A549 (cell line): ENCODE measurements at regions not wholly inside any gene's neighbourhood (a gene's known extent, or its start where the extent isn't known, plus 50 kb on each side); places are given as distances from the start of the nearest gene placed in this dataset.

Source experiments
- ATAC-seq, 2 experiments: fragments of 200-7000 bp in 1 of 2; fragments of >200 bp in 1 of 2; cut with Nextera tagmentation in 1 of 2; cut with Tn5 transposase in 1 of 2; 3 replicates each; pipeline versions ENCODE4 v1.8.0 to v1.9.1; 2018 to 2020; ENCODE audit warnings: mild to moderate bottlenecking in 1 of 2, moderate library complexity in 1 of 2
- CTCF ChIA-PET: fragments of 300-600 bp; sonication (Branson Sonifier 250); formaldehyde crosslinking; extraction: SDS; loops from one replicate; lab custom pipeline; 2021; ENCODE audit warnings: antibody characterized with exemption, inconsistent platforms; lab: Yijun Ruan, JAX
- POLR2A ChIA-PET: fragments of 350-600 bp; formaldehyde crosslinking; extraction: SDS; loops from one replicate; lab custom pipeline; 2021; ENCODE audit warnings: antibody characterized with exemption, inconsistent platforms; lab: Yijun Ruan, JAX
- DNase-seq, 2 experiments: peaks; one replicate each; pipeline versions ENCODE4 v3.0.0 to v3.0.0-alpha.2; 2011 to 2016; ENCODE audit warnings: low read depth in 1 of 2, low spot score in 1 of 2
- FAIRE-seq: peaks from 2 replicates; lab custom pipeline; 2011; peaks lifted over from hg19 to GRCh38; lab: Jason Lieb, UNC
- H3K27ac ChIP-seq, 2 experiments: fragments of >200 bp; sonication (Bioruptor Twin); formaldehyde crosslinking; 3 replicates each; pipeline ENCODE4 v1.5.1; 2016 to 2017
- H3K4me1 ChIP-seq: fragments of >200 bp; sonication (Bioruptor Twin); formaldehyde crosslinking; 3 replicates; pipeline ENCODE4 v1.6.1; 2016
- H3K4me2 ChIP-seq: fragments of >200 bp; sonication (Bioruptor Twin); formaldehyde crosslinking; 3 replicates; pipeline ENCODE4 v1.6.1; 2016
- H3K4me3 ChIP-seq: fragments of >200 bp; sonication (Bioruptor Twin); formaldehyde crosslinking; 3 replicates; pipeline ENCODE4 v1.5.1; 2016
- H3K9me3 ChIP-seq: fragments of >200 bp; sonication (Bioruptor Twin); formaldehyde crosslinking; 3 replicates; pipeline ENCODE4 v1.6.1; 2016
- CBX2 ChIP-seq: fragments of 200-600 bp; sonication (generic); IDR thresholded peaks from 2 replicates; pipeline ENCODE4 v1.6.1; 2016; ENCODE audit warnings: low read depth, mild to moderate bottlenecking, borderline replicate concordance
- EHMT2 ChIP-seq: fragments of 200-600 bp; sonication (generic); IDR thresholded peaks from 2 replicates; pipeline ENCODE4 v1.6.1; 2016; ENCODE audit warnings: antibody characterized with exemption, low read depth, mild to moderate bottlenecking, moderate library complexity
- FOSB ChIP-seq: fragments of 250-450 bp; sonication (Bioruptor Pico); IDR thresholded peaks from 2 replicates; pipeline ENCODE4 v1.5.0; 2020; ENCODE audit warnings: mild to moderate bottlenecking, moderate library complexity
- GATA3 ChIP-seq: IDR thresholded peaks from 2 replicates; pipeline ENCODE4 v1.6.1; 2012; ENCODE audit warnings: borderline replicate concordance
- HOXB13 ChIP-seq: fragments of 250-450 bp; sonication (Bioruptor Pico); IDR thresholded peaks from 2 replicates; pipeline ENCODE4 v1.5.0; 2020; ENCODE audit warnings: low read depth, mild to moderate bottlenecking, moderate library complexity
- KDM5A ChIP-seq: fragments of 200-600 bp; sonication (generic); IDR thresholded peaks from 2 replicates; pipeline ENCODE4 v1.6.1; 2016; ENCODE audit warnings: antibody characterized with exemption, mild to moderate bottlenecking
- MAFK ChIP-seq: fragments of 450-650 bp; IDR thresholded peaks from 2 replicates; pipeline ENCODE4 v1.6.1; 2014; ENCODE audit not compliant: partially characterized antibody
- RARB ChIP-seq: fragments of 250-450 bp; sonication (Bioruptor Pico); IDR thresholded peaks from 2 replicates; pipeline ENCODE4 v1.8.0; 2021; ENCODE audit warnings: mild to moderate bottlenecking, moderate library complexity
- RNF2 ChIP-seq: fragments of 200-600 bp; sonication (generic); IDR thresholded peaks from 2 replicates; pipeline ENCODE4 v1.6.1; 2016; ENCODE audit warnings: low read depth, mild to moderate bottlenecking, antibody characterized with exemption, moderate library complexity, borderline replicate concordance
- TP53 ChIP-seq: fragments of 250-450 bp; sonication (Bioruptor Pico); IDR thresholded peaks from 2 replicates; pipeline ENCODE4 v1.5.0; 2021; ENCODE audit warnings: mild to moderate bottlenecking, moderate library complexity
- ZC3H11A ChIP-seq: fragments of 450-650 bp; IDR thresholded peaks from 2 replicates; pipeline ENCODE4 v1.6.1; 2014; ENCODE audit warnings: antibody characterized with exemption, mild to moderate bottlenecking
- ZFP36 ChIP-seq: fragments of 450-650 bp; IDR thresholded peaks from 2 replicates; pipeline ENCODE4 v1.6.1; 2014; ENCODE audit warnings: borderline replicate concordance; ENCODE audit not compliant: partially characterized antibody
- ZNF302 ChIP-seq: fragments of 250-450 bp; sonication (Bioruptor Pico); IDR thresholded peaks from 2 replicates; pipeline ENCODE4 v1.9.0; 2021; ENCODE audit warnings: inconsistent platforms, mild to moderate bottlenecking, moderate library complexity
- WGBS: methylation state at CpG from one replicate; pipeline ENCODE4 v1.1.6; 2017; ENCODE audit errors: missing lambda C conversion rate; 5-methylcytosine and 5-hydroxymethylcytosine counted together
- TF ChIP-seq, protein P1 (sequence below): fragments of 150-350 bp; IDR thresholded peaks from 2 replicates; pipeline ENCODE4 v1.6.1; 2014; ENCODE audit warnings: low read depth, mild to moderate bottlenecking, low read length
- TF ChIP-seq, protein P2 (sequence below): fragments of 450-650 bp; IDR thresholded peaks from 2 replicates; pipeline ENCODE4 v1.6.1; 2014; ENCODE audit warnings: antibody characterized with exemption
- TF ChIP-seq, protein P3 (sequence below): fragments of 250-450 bp; sonication (Bioruptor Pico); IDR thresholded peaks from 2 replicates; pipeline ENCODE4 v1.5.0; 2020; ENCODE audit warnings: low read depth, mild to moderate bottlenecking, moderate library complexity
- TF ChIP-seq, protein P4 (sequence below): fragments of >200 bp; sonication (Bioruptor Twin); formaldehyde crosslinking; IDR thresholded peaks from 3 replicates; pipeline ENCODE4 v1.5.1; 2016

DNA sequence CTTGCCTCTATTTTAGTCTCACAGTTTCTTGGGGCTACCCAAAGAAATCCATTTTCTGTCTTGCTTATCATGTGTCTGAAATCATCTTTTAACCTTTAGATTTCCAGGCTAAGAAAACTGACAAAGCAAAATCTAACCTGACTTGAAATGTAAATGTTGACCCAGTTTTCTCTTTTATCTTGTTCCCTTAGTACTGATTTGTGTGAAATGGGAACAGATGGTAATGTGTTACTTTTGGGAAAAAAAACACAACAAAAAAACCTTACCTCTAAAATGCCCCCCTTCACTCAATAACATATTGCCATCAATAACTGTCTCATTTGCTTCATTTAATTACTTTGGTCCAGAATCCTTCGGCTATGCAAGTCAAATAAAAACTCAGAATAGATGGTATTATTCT lies 383.2 kb upstream of the DCN start:
- TF ChIP-seq, protein P1, sequence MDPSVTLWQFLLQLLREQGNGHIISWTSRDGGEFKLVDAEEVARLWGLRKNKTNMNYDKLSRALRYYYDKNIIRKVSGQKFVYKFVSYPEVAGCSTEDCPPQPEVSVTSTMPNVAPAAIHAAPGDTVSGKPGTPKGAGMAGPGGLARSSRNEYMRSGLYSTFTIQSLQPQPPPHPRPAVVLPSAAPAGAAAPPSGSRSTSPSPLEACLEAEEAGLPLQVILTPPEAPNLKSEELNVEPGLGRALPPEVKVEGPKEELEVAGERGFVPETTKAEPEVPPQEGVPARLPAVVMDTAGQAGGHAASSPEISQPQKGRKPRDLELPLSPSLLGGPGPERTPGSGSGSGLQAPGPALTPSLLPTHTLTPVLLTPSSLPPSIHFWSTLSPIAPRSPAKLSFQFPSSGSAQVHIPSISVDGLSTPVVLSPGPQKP, result no peak
- TF ChIP-seq ZC3H11A (no peak), KDM5A (no peak), FOSB (CRISPR knock-in tag) (no peak), ZFP36 (no peak), TP53 (CRISPR knock-in tag) (no peak), GATA3 (no peak), RARB (CRISPR knock-in tag) (no peak), CBX2 (no peak)
- TF ChIP-seq, protein P2, sequence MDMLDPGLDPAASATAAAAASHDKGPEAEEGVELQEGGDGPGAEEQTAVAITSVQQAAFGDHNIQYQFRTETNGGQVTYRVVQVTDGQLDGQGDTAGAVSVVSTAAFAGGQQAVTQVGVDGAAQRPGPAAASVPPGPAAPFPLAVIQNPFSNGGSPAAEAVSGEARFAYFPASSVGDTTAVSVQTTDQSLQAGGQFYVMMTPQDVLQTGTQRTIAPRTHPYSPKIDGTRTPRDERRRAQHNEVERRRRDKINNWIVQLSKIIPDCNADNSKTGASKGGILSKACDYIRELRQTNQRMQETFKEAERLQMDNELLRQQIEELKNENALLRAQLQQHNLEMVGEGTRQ, result no peak
- TF ChIP-seq, protein P3, sequence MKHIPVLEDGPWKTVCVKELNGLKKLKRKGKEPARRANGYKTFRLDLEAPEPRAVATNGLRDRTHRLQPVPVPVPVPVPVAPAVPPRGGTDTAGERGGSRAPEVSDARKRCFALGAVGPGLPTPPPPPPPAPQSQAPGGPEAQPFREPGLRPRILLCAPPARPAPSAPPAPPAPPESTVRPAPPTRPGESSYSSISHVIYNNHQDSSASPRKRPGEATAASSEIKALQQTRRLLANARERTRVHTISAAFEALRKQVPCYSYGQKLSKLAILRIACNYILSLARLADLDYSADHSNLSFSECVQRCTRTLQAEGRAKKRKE (CRISPR knock-in tag), result no peak
- WGBS, result 47% methylated on average over 1 of the region's 1 CpG
- ChIA-PET POLR2A (no interaction called here), CTCF (no interaction called here)
- Histone ChIP-seq H3K4me3 (no peak overlapping the region), H3K4me2 (no peak overlapping the region), H3K9me3 (no peaks in the 10 kb centered on the region), H3K27ac (no peak overlapping the region), H3K4me1 (no peaks in the 10 kb centered on the region)
- ATAC-seq, result no peak
- no peak for FAIRE-seq
- no peak for DNase-seq

DNA sequence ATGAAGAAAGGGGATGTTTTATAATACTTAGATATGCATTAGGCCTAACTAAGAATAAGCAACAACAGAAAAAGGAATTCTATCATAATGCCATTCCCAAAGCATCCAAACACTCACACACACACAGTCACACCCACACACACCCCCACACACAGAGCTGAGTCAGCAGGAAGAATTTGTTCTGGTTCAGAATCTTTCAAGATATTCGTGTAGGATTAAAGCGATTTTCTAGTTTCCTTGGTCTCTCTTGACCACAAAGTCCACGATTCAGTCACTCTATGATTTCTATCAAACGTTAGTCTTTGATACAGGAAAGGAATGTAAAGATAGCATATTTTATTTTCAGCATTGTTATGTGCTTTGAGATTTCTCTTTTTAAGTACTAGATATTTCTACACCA lies 382.6 kb upstream of the DCN start:
- ChIA-PET CTCF (no interaction called here), POLR2A (no interaction called here)
- no peaks in the 10 kb centered on the region for H3K9me3 ChIP-seq
- H3K27ac ChIP-seq, result no peak overlapping the region
- ATAC-seq (no peak), DNase-seq (no peak), FAIRE-seq (no peak)
- H3K4me2 ChIP-seq, result no peak overlapping the region
- 44% methylated on average over 4 of the region's 4 CpGs for WGBS
- H3K4me3 ChIP-seq, result no peak overlapping the region
- peak; percentile 78 for TF ChIP-seq MAFK
- TF ChIP-seq ZNF302, result no peak
- H3K4me1 ChIP-seq, result no peaks in the 10 kb centered on the region

DNA sequence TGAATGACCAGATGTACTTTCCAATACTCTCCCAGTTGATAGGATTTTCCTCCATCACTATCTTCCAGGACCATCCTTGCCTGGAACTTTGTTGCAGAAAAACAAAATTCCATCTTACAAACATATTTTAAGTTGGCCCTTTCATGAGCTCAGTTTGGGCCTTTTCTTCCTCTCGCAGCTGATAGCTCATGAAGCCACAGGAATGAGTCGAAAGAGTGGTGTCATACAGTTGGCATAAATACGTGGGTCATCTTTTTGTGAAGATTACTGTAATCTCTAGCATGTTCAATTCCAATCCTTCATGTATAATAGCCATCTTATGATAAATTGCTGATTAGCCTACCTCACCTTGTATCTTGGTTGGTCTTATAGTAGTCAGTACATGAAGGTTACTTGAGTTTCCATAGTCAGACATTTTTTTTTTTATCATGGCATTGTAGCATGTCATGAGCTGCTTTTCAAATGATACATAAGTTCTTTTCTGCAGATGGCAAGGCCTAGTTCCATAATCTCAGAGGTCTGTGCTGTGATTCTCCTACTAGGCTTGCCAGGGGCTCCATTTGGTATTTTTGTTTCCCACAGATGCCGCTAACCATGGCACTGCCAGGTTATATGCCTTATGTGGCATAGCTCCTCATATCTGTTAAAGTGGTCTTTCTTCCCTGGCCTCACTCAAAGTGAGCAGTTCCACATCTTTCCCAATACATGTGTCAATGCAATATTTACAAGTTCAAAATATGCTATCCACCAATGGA lies 380.6 kb upstream of the DCN start:
- POLR2A ChIA-PET, result interaction anchor here (1.2 kb wide), 1 partner anchor 583 kb away, joined by 3 read pairs; the partner anchor contains the start of gene BTG1
- ATAC-seq (no peak), FAIRE-seq (no peak), DNase-seq (no peak)
- H3K9me3 ChIP-seq, result no peaks in the 10 kb centered on the region; the same call in 2 of the 3 replicates
- H3K4me1 ChIP-seq, result no peaks in the 10 kb centered on the region
- TF ChIP-seq, protein P4, sequence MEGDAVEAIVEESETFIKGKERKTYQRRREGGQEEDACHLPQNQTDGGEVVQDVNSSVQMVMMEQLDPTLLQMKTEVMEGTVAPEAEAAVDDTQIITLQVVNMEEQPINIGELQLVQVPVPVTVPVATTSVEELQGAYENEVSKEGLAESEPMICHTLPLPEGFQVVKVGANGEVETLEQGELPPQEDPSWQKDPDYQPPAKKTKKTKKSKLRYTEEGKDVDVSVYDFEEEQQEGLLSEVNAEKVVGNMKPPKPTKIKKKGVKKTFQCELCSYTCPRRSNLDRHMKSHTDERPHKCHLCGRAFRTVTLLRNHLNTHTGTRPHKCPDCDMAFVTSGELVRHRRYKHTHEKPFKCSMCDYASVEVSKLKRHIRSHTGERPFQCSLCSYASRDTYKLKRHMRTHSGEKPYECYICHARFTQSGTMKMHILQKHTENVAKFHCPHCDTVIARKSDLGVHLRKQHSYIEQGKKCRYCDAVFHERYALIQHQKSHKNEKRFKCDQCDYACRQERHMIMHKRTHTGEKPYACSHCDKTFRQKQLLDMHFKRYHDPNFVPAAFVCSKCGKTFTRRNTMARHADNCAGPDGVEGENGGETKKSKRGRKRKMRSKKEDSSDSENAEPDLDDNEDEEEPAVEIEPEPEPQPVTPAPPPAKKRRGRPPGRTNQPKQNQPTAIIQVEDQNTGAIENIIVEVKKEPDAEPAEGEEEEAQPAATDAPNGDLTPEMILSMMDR, result no peak
- no peak for TF ChIP-seq EHMT2
- no peak for TF ChIP-seq HOXB13 (CRISPR knock-in tag)
- TF ChIP-seq RNF2, result no peak
- 72% methylated on average over 4 of the region's 4 CpGs for WGBS
- H3K4me3 ChIP-seq, result no peak overlapping the region
- H3K27ac ChIP-seq, result no peak overlapping the region
- no peak overlapping the region for H3K4me2 ChIP-seq
- CTCF ChIA-PET, result interaction anchor here (0.6 to 1.7 kb wide), 8 partner anchors 11 to 1834 kb away, joined by 3 to 4 read pairs (median 3); no protein-coding TSS in a partner anchor
